ENCODE measurements at regions not wholly inside any gene's neighbourhood (a gene's known extent, or its start where the extent isn't known, plus 50 kb on each side); places are given as distances from the start of the nearest gene placed in this dataset.

GRCh38 chr7:116113310-116113709 lies 82.7 kb upstream of the TFEC start:
- no TSS peak for BruUV-seq (replicated peaks)
- Histone ChIP-seq H3K18ac (ENCODE audit: low read depth, low read length) (no peak overlapping the region), H3K4me2 (ENCODE audit: low read depth, low read length) (no peak overlapping the region), H4K91ac (ENCODE audit: insufficient read depth, low read depth, low read length) (no peak overlapping the region), H2AK9ac (replicated peaks; ENCODE audit: low read depth, low read length, poor library complexity) (no peak overlapping the region), H2BK20ac (ENCODE audit: low read depth, low read length) (no peak overlapping the region), H3K27ac (ENCODE audit: insufficient read depth, low read length) (no peak overlapping the region), H3K9me3 (ENCODE audit: control insufficient read depth, insufficient read depth, low read length) (peaks cover 6% of the 10 kb centered on the region), H2AK5ac (ENCODE audit: low read depth, low read length) (no peak overlapping the region), H3K23ac (ENCODE audit: low read depth, low read length) (no peak overlapping the region), H3K27me3 (ENCODE audit: control insufficient read depth, insufficient read depth, low read length) (no peaks in the 10 kb centered on the region; the same call in 1 of the 2 replicates), H3K9me1 (ENCODE audit: insufficient read depth, low read length) (no peaks in the 10 kb centered on the region), H3K4me1 (ENCODE audit: control insufficient read depth, insufficient read depth, low read length) (peaks cover 2% of the 10 kb centered on the region; the same call in 1 of the 2 replicates), H2BK15ac (ENCODE audit: low read depth, low read length) (no peak overlapping the region), H2BK5ac (ENCODE audit: low read depth, low read length, poor library complexity, severe bottlenecking) (no peak overlapping the region), H2AFZ (replicated peaks; ENCODE audit: low read length, poor library complexity) (no peak overlapping the region), H2BK120ac (ENCODE audit: low read depth, low read length) (no peak overlapping the region), H3K14ac (replicated peaks; ENCODE audit: low read depth, low read length) (no peak overlapping the region), H4K8ac (ENCODE audit: low read depth in 2 of 2, low read length in 2 of 2) (no peak overlapping the region), H4K5ac (ENCODE audit: low read depth, low read length) (no peak overlapping the region), H3K36me3 (ENCODE audit: control insufficient read depth, insufficient read depth, low read length) (no peaks in the 10 kb centered on the region), H3K4ac (ENCODE audit: low read depth, low read length) (no peak overlapping the region), H3K4me3 (ENCODE audit: insufficient read depth, low read depth, low read length) (no peak overlapping the region), H3K56ac (ENCODE audit: extremely low read depth, insufficient read depth, low read length) (no peak overlapping the region), H4K20me1 (ENCODE audit: insufficient read depth, low read length) (no peaks in the 10 kb centered on the region), H3K79me1 (ENCODE audit: low read depth in 1 of 2, low read length in 2 of 2) (no peaks in the 10 kb centered on the region), H3K9ac (ENCODE audit: low read depth, low read length) (no peak overlapping the region)
- intact Hi-C loops (cut with micrococcal nuclease) (no loop called here), dilution Hi-C loops (cut with HindIII; ENCODE audit: low sequenced_read_pairs, unreplicated experiment) (no loop called here), in situ Hi-C loops (cut with MboI; ENCODE audit: low sequenced_read_pairs) (no loop called here)
- ChIA-PET CTCF (no interaction called here), POLR2A (ENCODE audit: unreplicated experiment) (no interaction called here)
- no CpG with 5 or more reads among the region's 1 CpG for WGBS, 2 experiments (ENCODE audit: extremely low coverage in 2 of 2, insufficient read length in 1 of 2)
- DNase-seq (no peak), ATAC-seq (ENCODE audit: low read depth) (no peak)
- TF ChIP-seq SMC3 (IDR thresholded peaks at IDR 0.05; ENCODE audit: low read depth, low read length) = no peak
- no peak for TF ChIP-seq CHD1 (IDR thresholded peaks at IDR 0.05; ENCODE audit: low read depth, low read length)
- no peak for TF ChIP-seq BHLHE40 (IDR thresholded peaks at IDR 0.05; ENCODE audit: low read depth, low read length)
- TF ChIP-seq RAD21 (IDR thresholded peaks at IDR 0.05; ENCODE audit: low read length) = no peak
- TF ChIP-seq ELK1 (IDR thresholded peaks at IDR 0.05; ENCODE audit: borderline replicate concordance, low read depth, low read length) = no peak
- no peak for TF ChIP-seq MXI1 (IDR thresholded peaks at IDR 0.05; ENCODE audit: borderline replicate concordance, low read depth, low read length)
- TF ChIP-seq POLR2A (IDR thresholded peaks at IDR 0.05; ENCODE audit: low read depth, low read length) = no peak
- no peak for TF ChIP-seq FOS (IDR thresholded peaks at IDR 0.05; ENCODE audit: low read depth, low read length)
- TF ChIP-seq RFX5 (IDR thresholded peaks at IDR 0.05; ENCODE audit: low read depth, low read length) = no peak
- no peak for TF ChIP-seq MAZ (IDR thresholded peaks at IDR 0.05; ENCODE audit: borderline replicate concordance, low read depth, low read length)
- TF ChIP-seq, protein P1, sequence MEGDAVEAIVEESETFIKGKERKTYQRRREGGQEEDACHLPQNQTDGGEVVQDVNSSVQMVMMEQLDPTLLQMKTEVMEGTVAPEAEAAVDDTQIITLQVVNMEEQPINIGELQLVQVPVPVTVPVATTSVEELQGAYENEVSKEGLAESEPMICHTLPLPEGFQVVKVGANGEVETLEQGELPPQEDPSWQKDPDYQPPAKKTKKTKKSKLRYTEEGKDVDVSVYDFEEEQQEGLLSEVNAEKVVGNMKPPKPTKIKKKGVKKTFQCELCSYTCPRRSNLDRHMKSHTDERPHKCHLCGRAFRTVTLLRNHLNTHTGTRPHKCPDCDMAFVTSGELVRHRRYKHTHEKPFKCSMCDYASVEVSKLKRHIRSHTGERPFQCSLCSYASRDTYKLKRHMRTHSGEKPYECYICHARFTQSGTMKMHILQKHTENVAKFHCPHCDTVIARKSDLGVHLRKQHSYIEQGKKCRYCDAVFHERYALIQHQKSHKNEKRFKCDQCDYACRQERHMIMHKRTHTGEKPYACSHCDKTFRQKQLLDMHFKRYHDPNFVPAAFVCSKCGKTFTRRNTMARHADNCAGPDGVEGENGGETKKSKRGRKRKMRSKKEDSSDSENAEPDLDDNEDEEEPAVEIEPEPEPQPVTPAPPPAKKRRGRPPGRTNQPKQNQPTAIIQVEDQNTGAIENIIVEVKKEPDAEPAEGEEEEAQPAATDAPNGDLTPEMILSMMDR (conservative IDR thresholded peaks at IDR 0.05; ENCODE audit: low read depth, low read length) = no peak
- no peak for TF ChIP-seq MAFK (IDR thresholded peaks at IDR 0.05; ENCODE audit: low read depth, low read length)
- TF ChIP-seq CEBPB (IDR thresholded peaks at IDR 0.05; ENCODE audit: low read depth, low read length) = no peak
- no peak for TF ChIP-seq RCOR1 (IDR thresholded peaks at IDR 0.05; ENCODE audit: insufficient replicate concordance, low read length)
- TF ChIP-seq NFE2L2 (IDR thresholded peaks at IDR 0.05; ENCODE audit: low read depth, low read length) = no peak
- no peak for TF ChIP-seq USF2 (IDR thresholded peaks at IDR 0.05; ENCODE audit: low read depth, low read length)
